ENCODE measurements at regions not wholly inside any gene's neighbourhood (a gene's known extent, or its start where the extent isn't known, plus 50 kb on each side); places are given as distances from the start of the nearest gene placed in this dataset.
"Not testable (repeated sequence)": the region's sequence is repeated elsewhere in the genome, so short reads cannot be mapped to it uniquely, and the experiment has no call there.

DNA sequence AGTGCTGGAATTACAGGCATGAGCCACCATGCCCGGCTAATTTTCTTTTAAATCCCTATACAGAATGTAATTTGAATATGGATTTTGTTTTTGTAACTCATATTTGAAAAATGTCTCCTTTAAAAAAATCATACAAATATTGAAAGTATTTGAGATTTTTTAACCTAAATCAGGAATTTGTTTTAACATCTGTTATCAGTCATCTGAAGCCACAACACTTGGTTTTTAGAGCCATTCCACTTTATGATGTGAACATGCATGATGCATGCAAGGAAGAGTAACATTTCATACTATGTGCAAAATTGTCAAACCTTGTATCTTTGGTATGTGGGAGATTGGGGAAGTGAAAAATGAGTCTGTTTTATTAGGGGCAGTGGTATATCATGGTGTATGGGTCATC lies 124.5 kb upstream of the AHI1 start:
- WGBS = 95% methylated on average over 1 of the region's 1 CpG
- Histone ChIP-seq H3K36me3 (ENCODE audit: insufficient read depth) (no peaks in the 10 kb centered on the region), H3K4me1 (ENCODE audit: insufficient read depth) (no peaks in the 10 kb centered on the region), H3K27ac (ENCODE audit: low read depth) (no peak overlapping the region), H3K4me3 (ENCODE audit: low read depth, low read length) (no peak overlapping the region)
- DNase-seq (ENCODE audit: extremely low spot score) = no peak

DNA sequence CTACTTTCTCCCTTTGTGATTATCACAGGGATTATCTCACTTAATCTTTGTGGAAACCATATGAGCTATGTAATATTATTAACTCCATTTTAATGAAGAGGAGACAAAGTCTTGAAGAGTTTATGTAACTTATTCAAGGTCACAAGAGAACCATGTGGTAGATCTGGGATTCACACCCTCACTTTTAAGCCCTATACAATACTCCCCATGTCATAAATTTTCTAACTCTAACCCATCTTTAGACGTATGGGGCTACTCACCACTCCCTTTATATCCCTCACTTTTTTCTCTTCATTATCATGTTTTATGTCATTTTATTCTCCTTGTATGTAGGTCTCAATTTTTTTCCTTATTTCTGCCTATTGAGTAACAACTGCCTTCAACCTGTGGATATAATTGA lies 126.4 kb upstream of the AHI1 start:
- no peak overlapping the region for H3K4me3 ChIP-seq (ENCODE audit: low read depth, low read length)
- H3K27ac ChIP-seq (ENCODE audit: low read depth) = no peak overlapping the region
- 87% methylated on average over 1 of the region's 1 CpG for WGBS
- H3K4me1 ChIP-seq (ENCODE audit: insufficient read depth) = no peaks in the 10 kb centered on the region
- no peak for DNase-seq (ENCODE audit: extremely low spot score)
- H3K36me3 ChIP-seq (ENCODE audit: insufficient read depth) = no peaks in the 10 kb centered on the region

DNA sequence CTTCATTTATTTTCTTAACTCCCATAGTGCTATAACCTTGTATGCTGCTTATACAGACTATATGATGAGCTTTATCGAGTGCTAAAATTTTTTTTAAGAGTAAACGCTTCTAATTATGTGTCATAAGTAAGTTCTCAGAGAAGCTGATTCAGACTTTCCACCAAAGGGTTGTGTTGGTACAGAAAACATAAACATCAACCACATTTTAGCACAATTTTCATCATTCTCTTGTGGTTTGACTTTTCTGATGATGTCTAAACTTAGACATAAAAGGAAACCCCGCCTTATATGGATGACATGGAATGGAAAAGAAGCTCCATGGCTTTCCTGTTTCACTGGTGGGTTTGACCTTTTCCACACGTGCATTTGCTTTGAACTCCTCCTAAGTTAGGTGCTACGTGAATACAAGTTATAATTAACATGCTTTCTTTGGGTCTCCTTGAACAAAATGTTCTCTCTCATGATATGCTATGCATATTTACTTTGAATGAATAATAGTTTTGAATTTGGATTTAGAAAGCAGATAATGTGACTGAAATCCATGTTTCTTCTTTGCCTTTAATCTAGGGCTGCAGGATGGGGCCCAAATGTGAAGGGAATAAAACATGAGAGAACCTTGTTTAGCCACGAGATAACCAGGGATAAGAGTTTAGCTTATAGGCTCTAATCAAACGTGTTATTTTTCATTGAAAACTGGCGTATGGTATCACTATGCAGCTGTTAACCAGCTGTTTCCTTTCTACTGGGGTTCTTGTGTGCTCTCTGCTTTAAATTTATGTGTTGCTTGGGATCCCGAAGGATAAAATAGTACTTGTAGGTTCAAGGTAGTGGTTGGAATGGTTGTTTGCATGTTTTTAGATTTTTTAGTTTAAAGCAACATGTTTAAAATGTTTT lies 127.1 kb upstream of the AHI1 start:
- Histone ChIP-seq H3K27ac (ENCODE audit: low read depth) (peak overlapping the region; percentile 52), H3K36me3 (ENCODE audit: insufficient read depth) (no peaks in the 10 kb centered on the region), H3K4me3 (ENCODE audit: low read depth, low read length) (no peak overlapping the region), H3K4me1 (ENCODE audit: insufficient read depth) (no peaks in the 10 kb centered on the region)
- 52% methylated on average over 9 of the region's 9 CpGs for WGBS
- no peak for DNase-seq (ENCODE audit: extremely low spot score)

DNA sequence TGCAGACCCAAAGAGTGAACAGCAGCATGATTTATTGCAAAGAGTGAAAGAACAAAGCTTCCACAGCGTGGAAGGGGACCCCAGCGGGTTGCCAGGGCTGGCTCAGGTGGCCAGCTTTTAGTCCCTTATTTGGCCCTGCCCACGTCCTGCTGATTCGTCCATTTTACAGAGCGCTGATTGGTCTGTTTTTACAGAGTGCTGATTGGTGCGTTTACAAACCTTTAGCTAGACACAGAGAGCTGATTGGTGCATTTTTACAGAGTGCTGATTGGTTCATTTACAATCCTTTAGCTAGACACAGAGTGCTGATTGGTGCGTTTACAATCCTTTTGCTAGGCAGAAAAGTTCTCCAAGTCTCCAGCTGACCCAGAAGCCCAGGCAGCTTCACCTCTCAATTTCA lies 128.5 kb upstream of the AHI1 start:
- not testable (repeated sequence) for H3K4me1 ChIP-seq (ENCODE audit: insufficient read depth); H3K36me3 ChIP-seq (ENCODE audit: insufficient read depth); DNase-seq (ENCODE audit: extremely low spot score); H3K27ac ChIP-seq (ENCODE audit: low read depth); H3K4me3 ChIP-seq (ENCODE audit: low read depth, low read length)
- WGBS = 83% methylated on average over 7 of the region's 7 CpGs

DNA sequence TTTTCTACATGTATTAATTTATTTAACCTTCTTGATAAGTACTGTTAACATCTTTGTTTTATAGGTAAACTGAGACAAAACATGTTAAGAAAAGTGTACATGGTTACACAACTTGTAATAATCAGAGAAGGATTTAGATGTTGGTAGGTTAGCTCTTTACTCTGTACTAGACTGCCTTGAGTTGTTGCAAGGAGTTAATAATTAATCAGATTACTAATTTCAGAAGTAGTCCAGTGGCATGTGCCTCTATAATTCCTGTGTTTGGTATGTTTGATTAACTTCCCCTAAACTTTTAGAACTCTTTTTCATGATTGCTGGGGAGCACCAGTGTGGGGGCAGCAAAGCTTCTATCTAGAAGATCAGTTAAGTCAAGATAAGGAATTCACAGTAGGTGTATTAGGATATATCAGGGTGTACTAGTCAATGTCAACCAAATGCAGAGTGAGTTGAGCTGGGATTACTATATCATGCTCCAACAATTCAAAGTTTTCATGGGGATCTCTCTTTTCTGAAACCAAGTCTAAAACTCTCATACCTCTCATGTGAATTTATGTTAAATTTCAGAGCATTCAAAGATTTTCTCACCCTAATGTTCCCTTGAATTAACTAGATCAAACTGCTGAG lies 129.7 kb upstream of the AHI1 start:
- DNase-seq (ENCODE audit: extremely low spot score) = no peak

DNA sequence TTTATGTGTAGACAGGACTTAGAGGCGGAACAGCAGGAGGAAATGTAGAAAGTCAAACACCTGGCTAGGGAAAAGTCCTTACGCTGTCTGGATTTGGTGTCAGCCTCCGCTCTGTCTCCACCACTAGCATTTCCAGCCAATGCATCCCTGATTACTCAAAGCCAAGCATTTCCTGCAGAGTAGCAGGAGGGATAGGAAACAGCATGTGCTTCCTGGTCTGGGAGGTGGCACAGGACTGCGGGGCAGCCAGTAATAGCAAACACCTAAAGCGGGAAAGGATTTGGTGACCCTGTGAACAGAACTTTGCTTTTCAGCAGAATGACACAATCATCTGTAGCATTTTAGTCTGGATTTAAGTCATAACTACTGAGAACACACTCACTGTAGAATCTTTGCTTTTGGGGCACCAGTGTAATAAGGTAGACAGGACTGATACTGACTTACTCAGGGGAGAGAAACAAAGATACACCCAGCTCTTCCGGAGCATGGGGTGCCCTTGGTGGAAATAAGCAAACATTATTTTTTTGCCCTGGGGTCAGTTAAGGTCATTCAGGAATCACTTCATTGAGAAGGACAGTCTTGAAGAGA lies 133.3 kb upstream of the AHI1 start:
- Histone ChIP-seq H3K4me1 (ENCODE audit: insufficient read depth) (no peaks in the 10 kb centered on the region), H3K4me3 (ENCODE audit: low read depth, low read length) (no peak overlapping the region), H3K36me3 (ENCODE audit: insufficient read depth) (no peaks in the 10 kb centered on the region), H3K27ac (ENCODE audit: low read depth) (no peak overlapping the region)
- no peak for DNase-seq (ENCODE audit: extremely low spot score)
- 60% methylated on average over 6 of the region's 6 CpGs for WGBS

More for the DNA sequence above, 129.7 kb upstream of the AHI1 start:
- H3K27ac ChIP-seq (ENCODE audit: low read depth) = no peak overlapping the region
- no peak overlapping the region for H3K4me3 ChIP-seq (ENCODE audit: low read depth, low read length)
- H3K36me3 ChIP-seq (ENCODE audit: insufficient read depth) = no peaks in the 10 kb centered on the region
- no peaks in the 10 kb centered on the region for H3K4me1 ChIP-seq (ENCODE audit: insufficient read depth)

- WGBS = 44% methylated on average over 2 of the region's 2 CpGs
- Histone ChIP-seq H3K36me3 (ENCODE audit: insufficient read depth) (no peaks in the 10 kb centered on the region), H3K4me1 (ENCODE audit: insufficient read depth) (no peaks in the 10 kb centered on the region), H3K4me3 (ENCODE audit: low read depth, low read length) (no peak overlapping the region), H3K27ac (ENCODE audit: low read depth) (no peak overlapping the region)
- no peak for DNase-seq (ENCODE audit: extremely low spot score)
These were observed 134.3 kb upstream of the AHI1 start for GRCh38 chr6:135631821-135632220.

- H3K4me3 ChIP-seq (ENCODE audit: low read depth, low read length) = no peak overlapping the region
- no peak for DNase-seq (ENCODE audit: extremely low spot score)
- WGBS = 60% methylated on average over 2 of the region's 2 CpGs
- no peak overlapping the region for H3K27ac ChIP-seq (ENCODE audit: low read depth)
- H3K4me1 ChIP-seq (ENCODE audit: insufficient read depth) = no peaks in the 10 kb centered on the region
- H3K36me3 ChIP-seq (ENCODE audit: insufficient read depth) = no peaks in the 10 kb centered on the region
These were observed 136.0 kb upstream of the AHI1 start for GRCh38 chr6:135633573-135633972.

GRCh38 chr6:135637701-135638100 lies 140.2 kb upstream of the AHI1 start:
- no peaks in the 10 kb centered on the region for H3K36me3 ChIP-seq (ENCODE audit: insufficient read depth)
- DNase-seq (ENCODE audit: extremely low spot score) = no peak
- no peak overlapping the region for H3K27ac ChIP-seq (ENCODE audit: low read depth)
- no peak overlapping the region for H3K4me3 ChIP-seq (ENCODE audit: low read depth, low read length)
- H3K4me1 ChIP-seq (ENCODE audit: insufficient read depth) = no peaks in the 10 kb centered on the region

- H3K4me1 ChIP-seq (ENCODE audit: insufficient read depth) = no peaks in the 10 kb centered on the region
- DNase-seq (ENCODE audit: extremely low spot score) = no peak
- no peak overlapping the region for H3K27ac ChIP-seq (ENCODE audit: low read depth)
- no peak overlapping the region for H3K4me3 ChIP-seq (ENCODE audit: low read depth, low read length)
- WGBS = 94% methylated on average over 2 of the region's 2 CpGs
- no peaks in the 10 kb centered on the region for H3K36me3 ChIP-seq (ENCODE audit: insufficient read depth)
These were observed 140.6 kb upstream of the AHI1 start for GRCh38 chr6:135638108-135638507.

- Histone ChIP-seq H3K36me3 (ENCODE audit: insufficient read depth) (no peaks in the 10 kb centered on the region), H3K27ac (ENCODE audit: low read depth) (no peak overlapping the region), H3K4me1 (ENCODE audit: insufficient read depth) (no peaks in the 10 kb centered on the region), H3K4me3 (ENCODE audit: low read depth, low read length) (no peak overlapping the region)
- DNase-seq (ENCODE audit: extremely low spot score) = no peak
- WGBS = 96% methylated on average over 2 of the region's 2 CpGs
These were observed 142.5 kb upstream of the AHI1 start for GRCh38 chr6:135640048-135640447.

DNA sequence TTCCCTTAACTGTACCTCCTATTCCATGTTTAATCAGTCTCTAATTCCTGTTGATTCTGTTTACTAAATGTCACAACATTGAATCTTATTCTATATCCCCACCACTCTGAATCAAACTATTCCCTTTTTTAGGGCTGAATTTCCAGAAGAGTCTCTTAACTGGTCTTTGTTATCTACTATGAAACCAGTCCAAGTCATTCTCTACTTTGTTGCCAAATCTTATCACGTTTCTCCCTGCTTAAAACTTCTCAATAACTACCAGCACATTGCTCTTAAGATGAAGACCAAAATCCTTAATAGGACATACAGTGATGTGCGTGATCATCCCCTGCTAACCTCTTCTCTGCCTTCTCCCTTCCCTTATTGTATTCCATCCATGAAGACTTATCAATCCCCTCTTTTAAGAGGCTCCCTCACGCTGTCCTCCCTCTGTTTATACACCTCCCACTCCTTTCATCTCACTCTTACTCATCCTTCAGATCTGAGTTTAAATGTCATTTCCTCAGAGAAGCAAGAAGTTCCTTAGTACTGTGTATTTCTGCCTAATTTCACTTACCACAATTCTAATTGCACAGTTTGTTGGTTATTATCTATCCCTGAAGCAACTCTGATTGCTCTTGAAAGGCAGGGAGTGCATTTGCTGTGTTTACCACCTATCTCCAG lies 143.0 kb upstream of the AHI1 start:
- 52% methylated on average over 3 of the region's 3 CpGs for WGBS
- no peak for DNase-seq (ENCODE audit: extremely low spot score)
- no peak overlapping the region for H3K27ac ChIP-seq (ENCODE audit: low read depth)
- no peaks in the 10 kb centered on the region for H3K36me3 ChIP-seq (ENCODE audit: insufficient read depth)
- H3K4me3 ChIP-seq (ENCODE audit: low read depth, low read length) = no peak overlapping the region
- H3K4me1 ChIP-seq (ENCODE audit: insufficient read depth) = no peaks in the 10 kb centered on the region

DNA sequence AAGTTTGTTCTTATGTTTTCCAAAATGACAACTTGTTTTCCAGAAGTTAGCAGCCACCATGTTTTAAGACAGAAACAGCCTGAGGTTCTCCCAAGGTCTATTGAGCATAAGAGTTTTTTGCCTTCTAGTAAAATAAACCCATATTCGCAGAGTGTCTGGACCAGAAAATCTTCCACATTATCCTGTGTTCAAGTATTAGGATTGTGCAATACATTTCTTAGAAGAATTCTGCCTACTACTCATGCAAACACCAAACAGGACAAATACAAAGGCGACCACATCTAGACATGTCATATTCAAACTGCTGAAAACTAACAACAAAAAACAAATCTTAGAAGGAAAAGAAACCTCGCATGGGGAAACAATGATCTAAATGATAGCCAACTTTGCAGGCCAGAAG lies 145.4 kb upstream of the AHI1 start:
- no peak for DNase-seq (ENCODE audit: extremely low spot score)
- no peak overlapping the region for H3K27ac ChIP-seq (ENCODE audit: low read depth)
- WGBS = 95% methylated on average over 3 of the region's 3 CpGs
- no peak overlapping the region for H3K4me3 ChIP-seq (ENCODE audit: low read depth, low read length)
- H3K36me3 ChIP-seq (ENCODE audit: insufficient read depth) = no peaks in the 10 kb centered on the region
- no peaks in the 10 kb centered on the region for H3K4me1 ChIP-seq (ENCODE audit: insufficient read depth)

- no peaks in the 10 kb centered on the region for H3K4me1 ChIP-seq (ENCODE audit: insufficient read depth)
- DNase-seq (ENCODE audit: extremely low spot score) = no peak
- H3K36me3 ChIP-seq (ENCODE audit: insufficient read depth) = no peaks in the 10 kb centered on the region
- no peak overlapping the region for H3K27ac ChIP-seq (ENCODE audit: low read depth)
- H3K4me3 ChIP-seq (ENCODE audit: low read depth, low read length) = no peak overlapping the region
- WGBS = 78% methylated on average over 3 of the region's 3 CpGs
These were observed 146.9 kb upstream of the AHI1 start for GRCh38 chr6:135644394-135644793.
